Colonic mucosa (tissue), 4 donors: ENCODE measurements at regions not wholly inside any gene's neighbourhood (a gene's known extent, or its start where the extent isn't known, plus 50 kb on each side); places are given as distances from the start of the nearest gene placed in this dataset.

ENCODE experiments used
- DNase-seq: peaks from one replicate; pipeline ENCODE4 v3.0.0-alpha.2; 2020
- H3K27ac ChIP-seq: fragments of 200-600 bp; one replicate; pipeline ENCODE4 v1.8.0; 2021
- H3K27me3 ChIP-seq: fragments of 200-600 bp; one replicate; pipeline ENCODE4 v1.8.0; 2021
- H3K36me3 ChIP-seq: fragments of 200-600 bp; one replicate; pipeline ENCODE4 v1.8.0; 2021
- H3K4me1 ChIP-seq: fragments of 200-600 bp; one replicate; pipeline ENCODE4 v1.8.0; 2021; ENCODE audit warnings: mild to moderate bottlenecking
- H3K4me3 ChIP-seq: fragments of 200-600 bp; one replicate; pipeline ENCODE4 v1.8.0; 2021
- H3K9ac ChIP-seq, 2 donors: one replicate each; pipeline ENCODE4 v1.7.0; 2013; ENCODE audit warnings: control low read depth in 2 of 2, low read depth in 2 of 2, low read length in 2 of 2
- H3K9me3 ChIP-seq: fragments of 200-600 bp; one replicate; pipeline ENCODE4 v1.8.0; 2021
- CTCF ChIP-seq: fragments of 200-600 bp; IDR thresholded peaks from one replicate; pipeline ENCODE4 v1.8.0; 2022; ENCODE audit warnings: antibody characterized with exemption, mild to moderate bottlenecking
- intact Hi-C: fragments of 100-400 bp; cut with DNase I; formaldehyde crosslinking; loops from one replicate; pipeline ENCODE4 v1.14.1; 2022
- donor health status: healthy.
- donor health status: DM: no; HTN: no; CAD: no.
- donor health status: DM: no; HTN: no; CAD: no.

GRCh38 chr1:29901624-29902325, 665.5 kb downstream of the PTPRU start:
- intact Hi-C loops = no loop called here
- DNase-seq = no peak
- H3K4me3 ChIP-seq = no peak overlapping the region
- H3K27me3 ChIP-seq = no peaks in the 10 kb centered on the region
- no peaks in the 10 kb centered on the region for H3K36me3 ChIP-seq
- H3K9ac ChIP-seq = no peak overlapping the region
- H3K27ac ChIP-seq = no peak overlapping the region
- no peaks in the 10 kb centered on the region for H3K9me3 ChIP-seq
- no peaks in the 10 kb centered on the region for H3K4me1 ChIP-seq
- no peak for TF ChIP-seq CTCF

GRCh38 chr1:29900712-29901111, 664.4 kb downstream of the PTPRU start:
- Histone ChIP-seq H3K27ac (no peak overlapping the region), H3K27me3 (no peaks in the 10 kb centered on the region), H3K9ac (no peak overlapping the region), H3K4me3 (no peak overlapping the region), H3K9me3 (no peaks in the 10 kb centered on the region), H3K4me1 (no peaks in the 10 kb centered on the region), H3K36me3 (no peaks in the 10 kb centered on the region)
- DNase-seq = no peak
- intact Hi-C loops = no loop called here
- TF ChIP-seq CTCF = no peak

GRCh38 chr1:29900104-29900679, 663.9 kb downstream of the PTPRU start:
- no peak overlapping the region for H3K4me3 ChIP-seq
- H3K27ac ChIP-seq = no peak overlapping the region
- no peak for TF ChIP-seq CTCF
- no peaks in the 10 kb centered on the region for H3K4me1 ChIP-seq
- H3K9ac ChIP-seq = no peak overlapping the region
- no peaks in the 10 kb centered on the region for H3K36me3 ChIP-seq
- DNase-seq = no peak
- no peaks in the 10 kb centered on the region for H3K9me3 ChIP-seq
- H3K27me3 ChIP-seq = no peaks in the 10 kb centered on the region
- intact Hi-C loops = no loop called here

- no peak for TF ChIP-seq CTCF
- Histone ChIP-seq H3K36me3 (no peaks in the 10 kb centered on the region), H3K9ac (no peak overlapping the region), H3K9me3 (no peaks in the 10 kb centered on the region), H3K27ac (no peak overlapping the region), H3K4me3 (no peak overlapping the region), H3K4me1 (no peaks in the 10 kb centered on the region), H3K27me3 (no peaks in the 10 kb centered on the region)
- intact Hi-C loops = no loop called here
- no peak for DNase-seq
Observed at GRCh38 chr1:29896791-29897714, 660.7 kb downstream of the PTPRU start.

- Histone ChIP-seq H3K4me1 (no peaks in the 10 kb centered on the region), H3K9ac (no peak overlapping the region), H3K4me3 (no peak overlapping the region), H3K36me3 (no peaks in the 10 kb centered on the region), H3K27me3 (no peaks in the 10 kb centered on the region), H3K27ac (no peak overlapping the region), H3K9me3 (no peaks in the 10 kb centered on the region)
- intact Hi-C loops = no loop called here
- no peak for DNase-seq
- no peak for TF ChIP-seq CTCF
Observed at GRCh38 chr1:29896300-29896699, 660.0 kb downstream of the PTPRU start.
